ENCODE measurements at regions not wholly inside any gene's neighbourhood (a gene's known extent, or its start where the extent isn't known, plus 50 kb on each side); places are given as distances from the start of the nearest gene placed in this dataset.

DNA sequence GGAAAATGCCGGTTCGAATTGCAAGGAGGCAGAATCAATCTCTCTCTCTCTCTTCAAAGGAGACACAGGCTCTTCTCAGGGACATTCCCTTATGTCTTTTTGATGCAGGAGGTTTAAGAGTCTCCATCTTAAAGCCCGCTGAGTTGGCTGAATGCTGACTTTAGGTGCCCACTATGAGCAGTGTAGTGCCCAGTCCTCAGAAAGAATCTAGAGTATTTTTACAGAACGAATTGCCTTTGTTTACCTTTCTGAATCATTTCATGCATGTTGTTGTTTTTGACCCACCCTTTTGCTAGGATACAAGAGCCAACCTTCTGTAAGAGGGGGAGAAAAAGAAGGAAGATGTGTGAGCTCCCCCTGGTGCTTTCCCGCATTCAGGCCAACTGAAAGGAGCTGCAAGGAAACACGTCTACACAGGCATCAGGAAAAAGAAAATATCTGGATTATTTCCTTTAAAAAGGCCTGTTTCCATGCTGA is 193.5 kb upstream of the TCF4 start:
- no peak overlapping the region for H3K9ac ChIP-seq (ENCODE audit: low read length)
- no peak overlapping the region for H3K4me3 ChIP-seq (ENCODE audit: low read length)
- peaks cover 9% of the 10 kb centered on the region for H3K4me1 ChIP-seq (ENCODE audit: control insufficient read depth, insufficient read depth, low read length)
- no peaks in the 10 kb centered on the region for H3K27me3 ChIP-seq (replicated peaks; ENCODE audit: control insufficient read depth, insufficient read depth, low read length)
- DNase-seq (ENCODE audit: low read depth): peak; percentile 67
- no peaks in the 10 kb centered on the region for H3K9me3 ChIP-seq (ENCODE audit: control insufficient read depth, low read length)
- H3K36me3 ChIP-seq (ENCODE audit: control insufficient read depth, insufficient read depth, low read length, severe bottlenecking): no peaks in the 10 kb centered on the region

- DNase-seq (ENCODE audit: low read depth): no peak
- Histone ChIP-seq H3K4me1 (ENCODE audit: control insufficient read depth, insufficient read depth, low read length) (peaks cover 9% of the 10 kb centered on the region), H3K9me3 (ENCODE audit: control insufficient read depth, low read length) (no peaks in the 10 kb centered on the region), H3K27me3 (replicated peaks; ENCODE audit: control insufficient read depth, insufficient read depth, low read length) (no peaks in the 10 kb centered on the region), H3K9ac (ENCODE audit: low read length) (peak overlapping the region; percentile 81), H3K4me3 (ENCODE audit: low read length) (peak overlapping the region; percentile 84), H3K36me3 (ENCODE audit: control insufficient read depth, insufficient read depth, low read length, severe bottlenecking) (no peaks in the 10 kb centered on the region)
Measured at GRCh38 chr18:55780586-55781071, 192.6 kb upstream of the TCF4 start.

- DNase-seq (ENCODE audit: low read depth): peak; percentile 79
- H3K4me3 ChIP-seq (ENCODE audit: low read length): peak overlapping the region; percentile 84
- H3K9me3 ChIP-seq (ENCODE audit: control insufficient read depth, low read length): no peaks in the 10 kb centered on the region
- H3K36me3 ChIP-seq (ENCODE audit: control insufficient read depth, insufficient read depth, low read length, severe bottlenecking): no peaks in the 10 kb centered on the region
- H3K4me1 ChIP-seq (ENCODE audit: control insufficient read depth, insufficient read depth, low read length): peaks cover 9% of the 10 kb centered on the region
- H3K27me3 ChIP-seq (replicated peaks; ENCODE audit: control insufficient read depth, insufficient read depth, low read length): no peaks in the 10 kb centered on the region
- peak overlapping the region; percentile 81 for H3K9ac ChIP-seq (ENCODE audit: low read length)
Measured at GRCh38 chr18:55779691-55780585, 191.9 kb upstream of the TCF4 start.

- H3K36me3 ChIP-seq (ENCODE audit: control insufficient read depth, insufficient read depth, low read length, severe bottlenecking): no peaks in the 10 kb centered on the region
- peak overlapping the region; percentile 81 for H3K9ac ChIP-seq (ENCODE audit: low read length)
- peak overlapping the region; percentile 84 for H3K4me3 ChIP-seq (ENCODE audit: low read length)
- no peak for DNase-seq (ENCODE audit: low read depth)
- no peaks in the 10 kb centered on the region for H3K9me3 ChIP-seq (ENCODE audit: control insufficient read depth, low read length)
- H3K4me1 ChIP-seq (ENCODE audit: control insufficient read depth, insufficient read depth, low read length): peaks cover 9% of the 10 kb centered on the region
- no peaks in the 10 kb centered on the region for H3K27me3 ChIP-seq (replicated peaks; ENCODE audit: control insufficient read depth, insufficient read depth, low read length)
Measured at GRCh38 chr18:55778788-55779690, 191.0 kb upstream of the TCF4 start.

- Histone ChIP-seq H3K27me3 (replicated peaks; ENCODE audit: control insufficient read depth, insufficient read depth, low read length) (no peaks in the 10 kb centered on the region), H3K4me1 (ENCODE audit: control insufficient read depth, insufficient read depth, low read length) (peaks cover 9% of the 10 kb centered on the region), H3K9ac (ENCODE audit: low read length) (no peak overlapping the region), H3K36me3 (ENCODE audit: control insufficient read depth, insufficient read depth, low read length, severe bottlenecking) (no peaks in the 10 kb centered on the region), H3K4me3 (ENCODE audit: low read length) (no peak overlapping the region), H3K9me3 (ENCODE audit: control insufficient read depth, low read length) (no peaks in the 10 kb centered on the region)
- no peak for DNase-seq (ENCODE audit: low read depth)
Measured at GRCh38 chr18:55777666-55778304, 189.8 kb upstream of the TCF4 start.

GRCh38 chr18:55775972-55776371 is 188.0 kb upstream of the TCF4 start:
- Histone ChIP-seq H3K9ac (ENCODE audit: low read length) (no peak overlapping the region), H3K4me1 (ENCODE audit: control insufficient read depth, insufficient read depth, low read length) (peaks cover 9% of the 10 kb centered on the region), H3K4me3 (ENCODE audit: low read length) (no peak overlapping the region), H3K27me3 (replicated peaks; ENCODE audit: control insufficient read depth, insufficient read depth, low read length) (no peaks in the 10 kb centered on the region), H3K36me3 (ENCODE audit: control insufficient read depth, insufficient read depth, low read length, severe bottlenecking) (no peaks in the 10 kb centered on the region), H3K9me3 (ENCODE audit: control insufficient read depth, low read length) (no peaks in the 10 kb centered on the region)
- DNase-seq (ENCODE audit: low read depth): no peak

DNA sequence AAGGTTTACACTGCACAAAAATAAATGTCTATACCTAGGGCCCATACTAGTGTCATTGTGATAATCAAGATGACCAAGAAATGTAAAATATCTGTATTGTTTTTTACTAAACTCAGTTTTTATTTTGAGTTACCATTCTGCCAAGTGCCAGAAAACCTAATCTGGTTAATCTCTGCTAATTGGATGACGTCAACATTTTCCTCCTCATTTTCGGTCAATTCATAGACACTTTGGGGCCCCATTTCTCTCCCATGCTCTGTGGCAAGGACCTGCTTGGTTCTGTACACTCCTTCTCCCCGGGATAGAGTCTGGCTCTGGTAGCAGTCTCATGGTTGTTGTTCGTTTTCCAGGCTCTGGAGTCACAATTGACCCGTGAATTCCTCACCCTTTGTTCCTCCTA is 186.5 kb upstream of the TCF4 start:
- no peak for DNase-seq (ENCODE audit: low read depth)
- no peaks in the 10 kb centered on the region for H3K9me3 ChIP-seq (ENCODE audit: control insufficient read depth, low read length)
- no peaks in the 10 kb centered on the region for H3K36me3 ChIP-seq (ENCODE audit: control insufficient read depth, insufficient read depth, low read length, severe bottlenecking)
- H3K9ac ChIP-seq (ENCODE audit: low read length): no peak overlapping the region
- no peak overlapping the region for H3K4me3 ChIP-seq (ENCODE audit: low read length)
- H3K4me1 ChIP-seq (ENCODE audit: control insufficient read depth, insufficient read depth, low read length): peaks cover 5% of the 10 kb centered on the region
- no peaks in the 10 kb centered on the region for H3K27me3 ChIP-seq (replicated peaks; ENCODE audit: control insufficient read depth, insufficient read depth, low read length)

GRCh38 chr18:55768255-55768654 is 180.3 kb upstream of the TCF4 start:
- Histone ChIP-seq H3K9me3 (ENCODE audit: control insufficient read depth, low read length) (no peaks in the 10 kb centered on the region), H3K36me3 (ENCODE audit: control insufficient read depth, insufficient read depth, low read length, severe bottlenecking) (no peaks in the 10 kb centered on the region), H3K4me1 (ENCODE audit: control insufficient read depth, insufficient read depth, low read length) (peaks cover 7% of the 10 kb centered on the region), H3K9ac (ENCODE audit: low read length) (no peak overlapping the region), H3K4me3 (ENCODE audit: low read length) (no peak overlapping the region), H3K27me3 (replicated peaks; ENCODE audit: control insufficient read depth, insufficient read depth, low read length) (no peaks in the 10 kb centered on the region)
- DNase-seq (ENCODE audit: low read depth): no peak

GRCh38 chr18:55764386-55764785 is 176.4 kb upstream of the TCF4 start:
- no peak for DNase-seq (ENCODE audit: low read depth)
- Histone ChIP-seq H3K9ac (ENCODE audit: low read length) (no peak overlapping the region), H3K27me3 (replicated peaks; ENCODE audit: control insufficient read depth, insufficient read depth, low read length) (no peaks in the 10 kb centered on the region), H3K36me3 (ENCODE audit: control insufficient read depth, insufficient read depth, low read length, severe bottlenecking) (no peaks in the 10 kb centered on the region), H3K4me1 (ENCODE audit: control insufficient read depth, insufficient read depth, low read length) (peaks cover 9% of the 10 kb centered on the region), H3K4me3 (ENCODE audit: low read length) (no peak overlapping the region), H3K9me3 (ENCODE audit: control insufficient read depth, low read length) (no peaks in the 10 kb centered on the region)

GRCh38 chr18:55763805-55764204 is 175.8 kb upstream of the TCF4 start:
- Histone ChIP-seq H3K4me3 (ENCODE audit: low read length) (no peak overlapping the region), H3K9me3 (ENCODE audit: control insufficient read depth, low read length) (no peaks in the 10 kb centered on the region)

GRCh38 chr18:55763298-55763697 is 175.3 kb upstream of the TCF4 start:
- no peaks in the 10 kb centered on the region for H3K9me3 ChIP-seq (ENCODE audit: control insufficient read depth, low read length)
- H3K9ac ChIP-seq (ENCODE audit: low read length): no peak overlapping the region
- no peaks in the 10 kb centered on the region for H3K36me3 ChIP-seq (ENCODE audit: control insufficient read depth, insufficient read depth, low read length, severe bottlenecking)
- no peak overlapping the region for H3K4me3 ChIP-seq (ENCODE audit: low read length)
- DNase-seq (ENCODE audit: low read depth): peak; percentile 35
- H3K4me1 ChIP-seq (ENCODE audit: control insufficient read depth, insufficient read depth, low read length): peaks cover 9% of the 10 kb centered on the region
- no peaks in the 10 kb centered on the region for H3K27me3 ChIP-seq (replicated peaks; ENCODE audit: control insufficient read depth, insufficient read depth, low read length)

More at GRCh38 chr18:55763805-55764204, 175.8 kb upstream of the TCF4 start:
- H3K9ac ChIP-seq (ENCODE audit: low read length): no peak overlapping the region
- H3K27me3 ChIP-seq (replicated peaks; ENCODE audit: control insufficient read depth, insufficient read depth, low read length): no peaks in the 10 kb centered on the region
- peaks cover 9% of the 10 kb centered on the region for H3K4me1 ChIP-seq (ENCODE audit: control insufficient read depth, insufficient read depth, low read length)
- H3K36me3 ChIP-seq (ENCODE audit: control insufficient read depth, insufficient read depth, low read length, severe bottlenecking): no peaks in the 10 kb centered on the region
- DNase-seq (ENCODE audit: low read depth): no peak

All from adipocyte (in vitro differentiated cells).